Spinal cord (tissue), 9 donors: ENCODE measurements at regions not wholly inside any gene's neighbourhood (a gene's known extent, or its start where the extent isn't known, plus 50 kb on each side); places are given as distances from the start of the nearest gene placed in this dataset.
A peak's percentile ranks its signal among the peaks of the same experiment; 100 is the strongest.

Experiments
- DNase-seq, 6 donors: peaks; one replicate each; pipeline versions ENCODE4 v3.0.0 to v3.0.0-alpha.2; 2013 to 2015; ENCODE audit warnings: low spot score in 6 of 6, low read depth in 4 of 6
- H3K27ac ChIP-seq: one replicate; pipeline ENCODE4 v1.5.1; 2013; ENCODE audit warnings: low read depth, low read length, control low read depth
- H3K27me3 ChIP-seq: one replicate; pipeline ENCODE4 v1.6.1; 2013; ENCODE audit warnings: low read length; ENCODE audit not compliant: control insufficient read depth, insufficient read depth
- H3K36me3 ChIP-seq: one replicate; pipeline ENCODE4 v1.6.1; 2013; ENCODE audit warnings: low read length; ENCODE audit not compliant: control insufficient read depth, insufficient read depth
- H3K4me1 ChIP-seq: one replicate; pipeline ENCODE4 v1.6.1; 2013; ENCODE audit warnings: low read length; ENCODE audit not compliant: control insufficient read depth, insufficient read depth
- H3K4me3 ChIP-seq: one replicate; pipeline ENCODE4 v1.5.1; 2013; ENCODE audit warnings: low read depth, low read length, control low read depth
- H3K9me3 ChIP-seq: one replicate; pipeline ENCODE4 v1.6.1; 2013; ENCODE audit warnings: low read length; ENCODE audit not compliant: control insufficient read depth, insufficient read depth
- WGBS: methylation state at CpG from one replicate; pipeline ENCODE4 v1.1.5; 2013; ENCODE audit warnings: missing lambda C conversion rate; ENCODE audit not compliant: insufficient coverage; 5-methylcytosine and 5-hydroxymethylcytosine counted together
- donor health status: healthy.

- Histone ChIP-seq H3K27me3 (no peaks in the 10 kb centered on the region), H3K4me1 (no peaks in the 10 kb centered on the region), H3K9me3 (peaks cover 3% of the 10 kb centered on the region), H3K27ac (no peak overlapping the region), H3K36me3 (no peaks in the 10 kb centered on the region), H3K4me3 (no peak overlapping the region)
- no peak for DNase-seq
- WGBS, result 87% methylated on average over 1 of the region's 2 CpGs
Measured at GRCh38 chr18:69208545-69208944, 192.1 kb upstream of the DOK6 start.

- peak in 1 of 6 donors; percentile 47 for DNase-seq
- Histone ChIP-seq H3K27ac (no peak overlapping the region), H3K4me1 (no peaks in the 10 kb centered on the region), H3K4me3 (no peak overlapping the region), H3K9me3 (peaks cover 3% of the 10 kb centered on the region), H3K36me3 (no peaks in the 10 kb centered on the region), H3K27me3 (no peaks in the 10 kb centered on the region)
Measured at GRCh38 chr18:69209761-69210160, 190.9 kb upstream of the DOK6 start.

- Histone ChIP-seq H3K27ac (no peak overlapping the region), H3K4me3 (no peak overlapping the region), H3K27me3 (no peaks in the 10 kb centered on the region), H3K9me3 (peaks cover 3% of the 10 kb centered on the region), H3K4me1 (no peaks in the 10 kb centered on the region), H3K36me3 (no peaks in the 10 kb centered on the region)
- WGBS, result no CpG with 5 or more reads among the region's 3 CpGs
- DNase-seq, result no peak
Measured at GRCh38 chr18:69213842-69214241, 186.8 kb upstream of the DOK6 start.

DNA sequence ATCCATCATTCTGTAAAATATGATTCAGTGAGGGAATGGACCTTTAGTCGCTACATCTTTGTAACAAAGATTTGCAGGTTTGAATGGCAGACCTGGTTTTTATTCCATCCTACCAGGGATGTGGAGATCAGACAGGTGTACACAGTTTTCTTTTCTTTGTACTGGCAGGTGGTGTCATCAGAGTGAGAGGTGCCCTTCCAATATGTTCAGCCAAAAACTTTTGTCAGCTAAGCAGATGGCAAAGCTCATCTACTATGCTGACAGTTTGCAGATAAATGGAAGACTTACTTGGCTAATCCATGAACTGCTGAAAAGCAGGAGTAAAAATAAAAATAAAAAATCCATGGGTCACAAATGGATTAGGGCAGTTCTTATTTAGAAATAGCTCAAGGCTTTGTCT is 185.5 kb upstream of the DOK6 start:
- Histone ChIP-seq H3K4me1 (no peaks in the 10 kb centered on the region), H3K27me3 (no peaks in the 10 kb centered on the region), H3K9me3 (peaks cover 3% of the 10 kb centered on the region), H3K36me3 (no peaks in the 10 kb centered on the region), H3K27ac (no peak overlapping the region), H3K4me3 (no peak overlapping the region)
- peak in 1 of 6 donors; percentile 62 for DNase-seq
- no CpG with 5 or more reads among the region's 1 CpG for WGBS

DNA sequence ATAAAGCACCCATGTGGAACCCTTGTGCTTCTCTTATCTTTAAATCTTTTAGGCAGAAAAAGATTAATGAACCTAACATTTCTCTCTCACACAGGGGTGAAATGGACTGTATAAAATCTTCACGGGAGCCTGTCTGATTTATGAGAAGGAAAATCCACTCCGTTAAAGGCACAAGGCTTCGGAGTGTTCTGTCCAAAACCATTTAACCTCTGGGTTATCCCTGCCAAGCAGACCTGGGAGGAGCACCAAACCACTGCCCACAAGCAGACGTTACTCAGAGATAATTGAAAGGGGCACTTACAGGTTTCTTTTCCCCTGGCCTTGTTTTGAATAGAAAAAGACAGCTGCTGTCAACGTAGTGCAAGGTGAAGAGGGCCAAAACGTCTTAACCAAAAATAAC is 184.4 kb upstream of the DOK6 start:
- Histone ChIP-seq H3K36me3 (no peaks in the 10 kb centered on the region), H3K4me1 (no peaks in the 10 kb centered on the region), H3K9me3 (no peaks in the 10 kb centered on the region), H3K4me3 (no peak overlapping the region), H3K27me3 (no peaks in the 10 kb centered on the region), H3K27ac (no peak overlapping the region)
- 25% methylated on average over 4 of the region's 6 CpGs for WGBS
- peak in 2 of 6 donors; percentile 2 to 52 for DNase-seq

DNA sequence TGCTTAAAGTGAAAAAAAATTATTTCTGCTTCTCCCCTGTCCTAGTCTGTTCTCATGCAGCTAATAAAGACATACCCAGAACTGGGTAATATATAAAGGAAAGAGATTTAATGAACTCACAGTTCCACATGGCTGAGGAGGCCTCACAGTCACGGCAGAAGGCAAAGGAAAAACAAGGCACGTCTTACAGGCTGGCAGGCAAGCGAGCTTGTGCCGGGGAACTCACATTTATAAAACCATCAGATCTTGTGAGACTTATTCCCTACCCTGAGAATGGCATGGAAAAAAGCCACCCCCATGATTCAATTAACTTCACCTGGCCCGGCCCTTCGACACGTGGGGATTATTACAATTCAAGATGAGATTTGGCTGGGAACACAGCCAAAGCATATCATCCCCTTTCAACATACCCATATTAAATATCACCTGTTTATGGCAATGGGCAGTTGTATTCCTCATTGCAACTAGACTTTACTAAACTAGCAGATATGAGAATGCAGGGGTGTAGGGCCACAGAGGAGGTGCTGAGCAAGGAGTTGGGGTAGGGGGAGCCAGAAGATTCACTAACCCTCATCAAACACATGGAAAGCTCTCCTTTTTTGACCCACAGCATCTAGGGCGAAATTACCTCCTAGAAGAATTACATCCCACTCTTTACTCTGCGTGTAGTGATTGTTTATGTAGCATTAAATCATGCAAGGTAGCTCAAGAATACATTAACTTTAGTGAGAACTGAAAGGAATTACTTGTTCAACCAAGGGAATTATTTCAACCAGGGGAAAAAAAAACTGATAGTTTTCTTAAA is 183.3 kb upstream of the DOK6 start:
- H3K36me3 ChIP-seq, result no peaks in the 10 kb centered on the region
- peak in 2 of 6 donors; percentile 12 to 35 for DNase-seq
- H3K4me3 ChIP-seq, result no peak overlapping the region
- no peaks in the 10 kb centered on the region for H3K27me3 ChIP-seq
- H3K4me1 ChIP-seq, result no peaks in the 10 kb centered on the region
- no peaks in the 10 kb centered on the region for H3K9me3 ChIP-seq
- 70% methylated on average over 4 of the region's 9 CpGs for WGBS
- no peak overlapping the region for H3K27ac ChIP-seq

DNA sequence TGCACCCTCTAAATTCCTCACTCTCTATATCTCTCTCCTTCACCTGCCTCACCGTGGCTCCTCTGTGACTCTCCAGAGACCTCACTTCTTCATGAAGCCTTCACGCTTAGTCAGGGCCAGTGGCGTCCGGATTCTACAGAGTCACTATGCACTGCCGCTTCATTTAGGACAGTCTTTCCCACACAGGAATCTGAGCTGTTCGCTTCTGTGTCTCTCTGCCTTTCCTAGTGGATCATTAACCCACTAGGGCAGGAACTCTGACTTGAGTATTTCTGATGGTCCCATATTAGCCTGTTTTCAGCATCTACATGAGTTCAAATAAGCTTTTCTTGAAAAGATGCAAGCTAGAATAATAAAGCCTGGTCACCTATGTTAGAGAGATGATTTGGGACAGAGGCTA is 180.2 kb upstream of the DOK6 start:
- no peak for DNase-seq
- Histone ChIP-seq H3K36me3 (no peaks in the 10 kb centered on the region), H3K27ac (no peak overlapping the region), H3K9me3 (no peaks in the 10 kb centered on the region), H3K4me3 (no peak overlapping the region), H3K27me3 (no peaks in the 10 kb centered on the region), H3K4me1 (no peaks in the 10 kb centered on the region)
- 91% methylated on average over 6 of the region's 6 CpGs for WGBS

DNA sequence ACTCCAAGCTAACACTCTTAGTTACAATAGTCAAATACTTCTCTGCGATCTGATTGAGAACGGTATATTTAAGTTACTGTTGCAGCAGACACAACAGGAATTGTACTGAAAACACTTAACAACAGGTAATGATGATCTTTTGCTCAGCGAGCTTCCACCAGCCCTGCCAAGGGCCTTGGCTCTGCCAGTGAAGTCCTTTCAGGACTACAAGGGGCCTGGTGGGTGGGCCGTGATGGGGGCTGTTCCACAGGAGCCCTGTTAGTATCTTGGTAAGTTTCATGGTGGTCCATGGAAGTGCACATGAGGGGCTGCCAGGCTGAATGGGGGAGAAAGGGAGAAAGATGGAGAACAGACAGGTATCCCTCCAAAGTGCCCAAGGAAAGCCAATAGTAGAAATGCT is 178.6 kb upstream of the DOK6 start:
- H3K36me3 ChIP-seq, result no peaks in the 10 kb centered on the region
- no peak for DNase-seq
- no peak overlapping the region for H3K4me3 ChIP-seq
- no peak overlapping the region for H3K27ac ChIP-seq
- H3K27me3 ChIP-seq, result no peaks in the 10 kb centered on the region
- WGBS, result 96% methylated on average over 2 of the region's 4 CpGs
- no peaks in the 10 kb centered on the region for H3K9me3 ChIP-seq
- H3K4me1 ChIP-seq, result no peaks in the 10 kb centered on the region

GRCh38 chr18:69226971-69227370 is 173.7 kb upstream of the DOK6 start:
- H3K9me3 ChIP-seq, result no peaks in the 10 kb centered on the region
- no peak overlapping the region for H3K4me3 ChIP-seq
- peak in 1 of 6 donors; percentile 23 for DNase-seq
- no CpG with 5 or more reads among the region's 1 CpG for WGBS
- no peaks in the 10 kb centered on the region for H3K4me1 ChIP-seq
- H3K36me3 ChIP-seq, result no peaks in the 10 kb centered on the region
- H3K27ac ChIP-seq, result no peak overlapping the region
- H3K27me3 ChIP-seq, result no peaks in the 10 kb centered on the region

DNA sequence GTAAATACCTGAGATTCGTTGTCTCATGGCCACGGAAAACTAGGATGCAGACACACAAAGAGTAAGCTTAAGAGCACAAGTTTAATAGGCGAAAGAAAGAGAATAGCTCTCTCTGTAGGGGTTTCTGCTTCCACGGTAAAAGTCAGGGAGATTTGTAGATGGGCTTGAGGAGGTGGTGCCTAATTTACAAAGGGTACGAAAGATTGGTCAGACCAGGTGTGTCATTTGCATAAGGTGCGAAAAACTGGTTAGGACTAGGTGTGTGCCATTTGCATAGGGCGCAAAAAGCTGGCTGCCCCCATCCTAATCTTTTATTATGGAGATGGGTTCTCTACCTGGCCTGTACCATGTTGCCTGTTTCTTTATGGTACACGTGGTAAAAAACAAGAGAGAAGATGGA is 170.5 kb upstream of the DOK6 start:
- WGBS, result 85% methylated on average over 6 of the region's 8 CpGs

More for the DNA sequence above, 170.5 kb upstream of the DOK6 start:
- no peaks in the 10 kb centered on the region for H3K27me3 ChIP-seq
- DNase-seq, result no peak
- no peaks in the 10 kb centered on the region for H3K9me3 ChIP-seq
- H3K27ac ChIP-seq, result no peak overlapping the region
- H3K4me1 ChIP-seq, result no peaks in the 10 kb centered on the region
- no peak overlapping the region for H3K4me3 ChIP-seq
- H3K36me3 ChIP-seq, result no peaks in the 10 kb centered on the region
